ENCODE measurements at regions not wholly inside any gene's neighbourhood (a gene's known extent, or its start where the extent isn't known, plus 50 kb on each side); places are given as distances from the start of the nearest gene placed in this dataset.

DNA sequence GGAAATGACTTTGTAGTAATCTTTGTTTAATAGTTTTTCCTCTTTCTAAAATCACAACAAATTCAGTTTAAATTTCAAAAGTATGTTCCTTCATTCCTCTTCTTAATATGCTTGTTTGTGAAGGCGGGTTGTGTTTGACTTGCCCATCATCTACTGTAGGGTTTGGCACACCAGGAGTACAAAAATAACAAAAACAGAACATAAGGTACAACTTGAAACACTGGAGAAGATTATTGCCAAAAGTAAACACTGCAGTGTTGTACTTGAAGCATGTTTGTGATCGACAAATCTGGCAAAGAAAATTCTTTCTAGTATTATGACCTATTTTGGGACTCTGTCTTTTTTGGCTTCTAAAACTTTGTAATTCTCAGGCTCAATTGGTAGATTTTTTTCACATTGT, 518.6 kb downstream of the SLITRK5 start:
- TF ChIP-seq GABPA (IDR thresholded peaks at IDR 0.05 in 1 of 2, conservative IDR thresholded peaks at IDR 0.05 in 1 of 2) (no peak), CTCF (IDR thresholded peaks at IDR 0.05; ENCODE audit: low read depth, low read length, missing input control) (no peak), RXRA (IDR thresholded peaks at IDR 0.05) (no peak), ZBTB33 (IDR thresholded peaks at IDR 0.05) (no peak), EGR1 (IDR thresholded peaks at IDR 0.05; ENCODE audit: low read depth in 2 of 2) (no peak), ATF3 (IDR thresholded peaks at IDR 0.05) (no peak), TAF1 (conservative IDR thresholded peaks at IDR 0.05) (no peak), YY1 (IDR thresholded peaks at IDR 0.05) (no peak), JUND (IDR thresholded peaks at IDR 0.05) (no peak)
- TF ChIP-seq, protein P1, sequence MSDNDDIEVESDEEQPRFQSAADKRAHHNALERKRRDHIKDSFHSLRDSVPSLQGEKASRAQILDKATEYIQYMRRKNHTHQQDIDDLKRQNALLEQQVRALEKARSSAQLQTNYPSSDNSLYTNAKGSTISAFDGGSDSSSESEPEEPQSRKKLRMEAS (IDR thresholded peaks at IDR 0.05): no peak
- TF ChIP-seq, protein P2, sequence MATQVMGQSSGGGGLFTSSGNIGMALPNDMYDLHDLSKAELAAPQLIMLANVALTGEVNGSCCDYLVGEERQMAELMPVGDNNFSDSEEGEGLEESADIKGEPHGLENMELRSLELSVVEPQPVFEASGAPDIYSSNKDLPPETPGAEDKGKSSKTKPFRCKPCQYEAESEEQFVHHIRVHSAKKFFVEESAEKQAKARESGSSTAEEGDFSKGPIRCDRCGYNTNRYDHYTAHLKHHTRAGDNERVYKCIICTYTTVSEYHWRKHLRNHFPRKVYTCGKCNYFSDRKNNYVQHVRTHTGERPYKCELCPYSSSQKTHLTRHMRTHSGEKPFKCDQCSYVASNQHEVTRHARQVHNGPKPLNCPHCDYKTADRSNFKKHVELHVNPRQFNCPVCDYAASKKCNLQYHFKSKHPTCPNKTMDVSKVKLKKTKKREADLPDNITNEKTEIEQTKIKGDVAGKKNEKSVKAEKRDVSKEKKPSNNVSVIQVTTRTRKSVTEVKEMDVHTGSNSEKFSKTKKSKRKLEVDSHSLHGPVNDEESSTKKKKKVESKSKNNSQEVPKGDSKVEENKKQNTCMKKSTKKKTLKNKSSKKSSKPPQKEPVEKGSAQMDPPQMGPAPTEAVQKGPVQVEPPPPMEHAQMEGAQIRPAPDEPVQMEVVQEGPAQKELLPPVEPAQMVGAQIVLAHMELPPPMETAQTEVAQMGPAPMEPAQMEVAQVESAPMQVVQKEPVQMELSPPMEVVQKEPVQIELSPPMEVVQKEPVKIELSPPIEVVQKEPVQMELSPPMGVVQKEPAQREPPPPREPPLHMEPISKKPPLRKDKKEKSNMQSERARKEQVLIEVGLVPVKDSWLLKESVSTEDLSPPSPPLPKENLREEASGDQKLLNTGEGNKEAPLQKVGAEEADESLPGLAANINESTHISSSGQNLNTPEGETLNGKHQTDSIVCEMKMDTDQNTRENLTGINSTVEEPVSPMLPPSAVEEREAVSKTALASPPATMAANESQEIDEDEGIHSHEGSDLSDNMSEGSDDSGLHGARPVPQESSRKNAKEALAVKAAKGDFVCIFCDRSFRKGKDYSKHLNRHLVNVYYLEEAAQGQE (IDR thresholded peaks at IDR 0.05): no peak

Measured in liver (tissue), 3 donors.